Uterus (tissue), 3 donors: ENCODE measurements at regions not wholly inside any gene's neighbourhood (a gene's known extent, or its start where the extent isn't known, plus 50 kb on each side); places are given as distances from the start of the nearest gene placed in this dataset.
A peak's percentile ranks its signal among the peaks of the same experiment; 100 is the strongest.

Experiments
- DNase-seq, 2 donors: peaks; one replicate each; pipeline ENCODE4 v3.0.0-alpha.2; 2019 to 2020
- H3K27ac ChIP-seq, 2 donors: fragments of 200-600 bp; sonication (generic); 1 replicate in 1 of 2; 2 replicates in 1 of 2; pipeline ENCODE4 v1.5.1; 2016 to 2018
- H3K27me3 ChIP-seq, 2 donors: fragments of 200-600 bp; sonication (generic); one replicate each; pipeline ENCODE4 v1.5.1; 2018 to 2019; ENCODE audit warnings: control low read depth in 1 of 2
- H3K36me3 ChIP-seq, 2 donors: fragments of 200-600 bp; sonication (generic); one replicate each; pipeline ENCODE4 v1.5.1; 2019; ENCODE audit warnings: control low read depth in 1 of 2
- H3K4me1 ChIP-seq, 2 donors: fragments of 200-600 bp; sonication (generic); one replicate each; pipeline ENCODE4 v1.5.1; 2018 to 2019; ENCODE audit warnings: control low read depth in 1 of 2
- H3K4me3 ChIP-seq, 2 donors: fragments of 200-600 bp; sonication (generic); 1 replicate in 1 of 2; 2 replicates in 1 of 2; pipeline ENCODE4 v1.5.1; 2018 to 2019; ENCODE audit warnings: mild to moderate bottlenecking in 1 of 2
- H3K9me3 ChIP-seq, 2 donors: fragments of 200-600 bp; sonication (generic); one replicate each; pipeline ENCODE4 v1.5.1; 2019; ENCODE audit warnings: control low read depth in 1 of 2
- CTCF ChIP-seq, 4 experiments: fragments of 200-600 bp in 2 of 4; fragments of 450-650 bp in 2 of 4; sonication (generic) in 2 of 4; IDR thresholded peaks; one replicate each; pipeline ENCODE4 v1.5.1; 2016 to 2019; ENCODE audit warnings: antibody characterized with exemption in 4 of 4, mild to moderate bottlenecking in 2 of 4, moderate library complexity in 1 of 4
- POLR2A ChIP-seq, 2 donors: fragments of 450-650 bp; IDR thresholded peaks; one replicate each; pipeline ENCODE4 v1.6.1; 2016; ENCODE audit warnings: antibody characterized with exemption in 2 of 2, mild to moderate bottlenecking in 1 of 2, moderate library complexity in 1 of 2
- intact Hi-C: fragments of 100-400 bp; cut with DNase I; formaldehyde crosslinking; loops from one replicate; pipeline ENCODE4 v1.15.1; 2023; ENCODE audit warnings: low total_unique reads
- donor health status: DM: yes; HTN: yes; CAD: no.

- TF ChIP-seq CTCF (IDR thresholded peaks at IDR 0.05) (no peak), POLR2A (IDR thresholded peaks at IDR 0.05) (no peak)
- Histone ChIP-seq H3K4me1 (peaks cover 0 to 2% of the 10 kb centered on the region in 2 donors), H3K27me3 (no peaks in the 10 kb centered on the region), H3K9me3 (no peaks in the 10 kb centered on the region), H3K27ac (no peak overlapping the region), H3K4me3 (no peak overlapping the region), H3K36me3 (no peaks in the 10 kb centered on the region)
- intact Hi-C loops, result no loop called here
- no peak for DNase-seq
These were observed 58.5 kb downstream of the ARHGAP35 start for GRCh38 chr19:46919324-46919723.

- no peaks in the 10 kb centered on the region for H3K9me3 ChIP-seq
- no peak overlapping the region for H3K27ac ChIP-seq
- DNase-seq, result no peak
- TF ChIP-seq POLR2A (IDR thresholded peaks at IDR 0.05) (no peak), CTCF (IDR thresholded peaks at IDR 0.05) (no peak)
- H3K4me3 ChIP-seq, result no peak overlapping the region
- intact Hi-C loops, result no loop called here
- no peaks in the 10 kb centered on the region for H3K27me3 ChIP-seq
- H3K36me3 ChIP-seq, result no peaks in the 10 kb centered on the region
- H3K4me1 ChIP-seq, result peaks cover 0 to 8% of the 10 kb centered on the region in 2 donors
These were observed 59.6 kb downstream of the ARHGAP35 start for GRCh38 chr19:46920362-46920761.

- Histone ChIP-seq H3K27ac (no peak overlapping the region), H3K4me3 (no peak overlapping the region), H3K4me1 (peaks cover 0 to 12% of the 10 kb centered on the region in 2 donors), H3K36me3 (no peaks in the 10 kb centered on the region), H3K9me3 (no peaks in the 10 kb centered on the region), H3K27me3 (no peaks in the 10 kb centered on the region)
- DNase-seq, result no peak
- TF ChIP-seq POLR2A (IDR thresholded peaks at IDR 0.05) (no peak), CTCF (IDR thresholded peaks at IDR 0.05) (no peak)
- intact Hi-C loops, result no loop called here
These were observed 60.3 kb downstream of the ARHGAP35 start for GRCh38 chr19:46921071-46921470.

- Histone ChIP-seq H3K27me3 (no peaks in the 10 kb centered on the region), H3K36me3 (no peaks in the 10 kb centered on the region), H3K9me3 (no peaks in the 10 kb centered on the region), H3K4me3 (no peak overlapping the region), H3K4me1 (peaks cover 0 to 12% of the 10 kb centered on the region in 2 donors), H3K27ac (no peak overlapping the region)
- no peak for TF ChIP-seq POLR2A (IDR thresholded peaks at IDR 0.05)
- no peak for TF ChIP-seq CTCF (IDR thresholded peaks at IDR 0.05)
- intact Hi-C loops, result no loop called here
- no peak for DNase-seq
These were observed 61.7 kb downstream of the ARHGAP35 start for GRCh38 chr19:46922465-46922864.

GRCh38 chr19:46924874-46925547 lies 64.2 kb downstream of the ARHGAP35 start:
- H3K4me3 ChIP-seq, result no peak overlapping the region
- intact Hi-C loops, result no loop called here
- peak in 1 of 2 donors; percentile 43 for DNase-seq
- H3K27ac ChIP-seq, result peak overlapping the region in 1 of 2 donors; percentile 45
- no peaks in the 10 kb centered on the region for H3K27me3 ChIP-seq
- peaks cover 0 to 12% of the 10 kb centered on the region in 2 donors for H3K4me1 ChIP-seq
- no peak for TF ChIP-seq POLR2A (IDR thresholded peaks at IDR 0.05)
- no peaks in the 10 kb centered on the region for H3K9me3 ChIP-seq
- no peaks in the 10 kb centered on the region for H3K36me3 ChIP-seq
